OCI-LY7 (cell line): ENCODE measurements at regions not wholly inside any gene's neighbourhood (a gene's known extent, or its start where the extent isn't known, plus 50 kb on each side); places are given as distances from the start of the nearest gene placed in this dataset.

Source experiments
- EZH2phosphoT487 ChIP-seq: fragments of 200-600 bp; sonication (generic); IDR thresholded peaks from 2 replicates; pipeline ENCODE4 v1.6.1; 2018; ENCODE audit warnings: low read depth, borderline replicate concordance, mild to moderate bottlenecking, mixed run types, antibody characterized with exemption, low read length, moderate library complexity, mixed read lengths
- TF ChIP-seq, protein P1 (sequence below): fragments of 200-600 bp; sonication (generic); conservative IDR thresholded peaks from 2 replicates; pipeline ENCODE4 v1.5.1; 2014; ENCODE audit warnings: mild to moderate bottlenecking, antibody characterized with exemption, low read length, moderate library complexity, mixed read lengths

DNA sequence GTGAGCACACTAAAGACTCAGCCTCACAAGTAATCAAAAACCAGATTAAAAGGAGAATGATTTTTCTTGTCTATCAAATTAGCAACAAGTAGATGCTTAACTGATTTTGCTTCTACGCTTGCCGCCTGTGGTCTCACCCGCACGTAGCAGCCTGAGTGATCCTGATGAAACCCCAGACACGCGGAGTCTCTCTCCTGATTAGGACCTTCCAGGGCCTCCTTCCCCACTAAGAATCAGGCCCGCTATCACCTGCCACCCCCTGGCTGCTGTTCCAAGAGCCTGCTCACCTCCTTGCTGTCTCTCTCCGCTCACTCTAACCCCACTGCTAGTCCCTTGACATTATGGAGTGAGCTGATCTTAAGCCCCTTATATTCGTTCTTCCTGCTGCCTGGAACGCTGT lies 325.9 kb upstream of the NRP1 start:
- TF ChIP-seq, protein P1, sequence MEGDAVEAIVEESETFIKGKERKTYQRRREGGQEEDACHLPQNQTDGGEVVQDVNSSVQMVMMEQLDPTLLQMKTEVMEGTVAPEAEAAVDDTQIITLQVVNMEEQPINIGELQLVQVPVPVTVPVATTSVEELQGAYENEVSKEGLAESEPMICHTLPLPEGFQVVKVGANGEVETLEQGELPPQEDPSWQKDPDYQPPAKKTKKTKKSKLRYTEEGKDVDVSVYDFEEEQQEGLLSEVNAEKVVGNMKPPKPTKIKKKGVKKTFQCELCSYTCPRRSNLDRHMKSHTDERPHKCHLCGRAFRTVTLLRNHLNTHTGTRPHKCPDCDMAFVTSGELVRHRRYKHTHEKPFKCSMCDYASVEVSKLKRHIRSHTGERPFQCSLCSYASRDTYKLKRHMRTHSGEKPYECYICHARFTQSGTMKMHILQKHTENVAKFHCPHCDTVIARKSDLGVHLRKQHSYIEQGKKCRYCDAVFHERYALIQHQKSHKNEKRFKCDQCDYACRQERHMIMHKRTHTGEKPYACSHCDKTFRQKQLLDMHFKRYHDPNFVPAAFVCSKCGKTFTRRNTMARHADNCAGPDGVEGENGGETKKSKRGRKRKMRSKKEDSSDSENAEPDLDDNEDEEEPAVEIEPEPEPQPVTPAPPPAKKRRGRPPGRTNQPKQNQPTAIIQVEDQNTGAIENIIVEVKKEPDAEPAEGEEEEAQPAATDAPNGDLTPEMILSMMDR = no peak
- no peak for TF ChIP-seq EZH2phosphoT487
